NT2/D1 (cell line): ENCODE measurements at regions not wholly inside any gene's neighbourhood (a gene's known extent, or its start where the extent isn't known, plus 50 kb on each side); places are given as distances from the start of the nearest gene placed in this dataset.

ENCODE experiments used
- SUZ12 ChIP-seq: IDR thresholded peaks from 2 replicates; pipeline ENCODE4 v1.6.1; 2011; ENCODE audit not compliant: insufficient read length, insufficient read depth; ENCODE audit errors: extremely low read depth
- YY1 ChIP-seq: IDR thresholded peaks from 2 replicates; pipeline ENCODE4 v1.6.1; 2011; ENCODE audit not compliant: insufficient read length, insufficient read depth
- ZNF274 ChIP-seq: IDR thresholded peaks from 2 replicates; pipeline ENCODE4 v1.6.1; 2011; ENCODE audit warnings: mild to moderate bottlenecking, low read depth, low read length

DNA sequence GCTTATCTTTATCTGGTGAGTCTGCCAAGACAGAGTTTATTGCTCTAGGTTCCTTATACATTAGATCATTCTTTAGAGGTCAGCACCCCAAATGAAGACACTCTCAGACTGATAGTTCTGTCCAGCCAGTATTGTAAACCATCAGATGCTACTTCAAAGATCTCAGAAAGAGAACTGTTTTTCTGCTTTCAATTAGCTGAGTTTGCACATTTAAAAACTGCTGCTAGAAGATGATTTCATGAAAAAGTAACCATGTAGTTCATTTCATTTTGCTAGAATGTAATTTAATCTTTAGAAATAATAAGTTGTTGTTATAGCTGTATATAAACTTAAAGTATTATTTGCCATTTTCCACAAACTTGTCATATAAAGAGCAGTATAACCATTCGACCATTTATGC lies 344.5 kb upstream of the ATP5MC3 start:
- TF ChIP-seq YY1: no peak
- no peak for TF ChIP-seq SUZ12
- TF ChIP-seq ZNF274: no peak
